AG09319 (cell line): ENCODE measurements at regions not wholly inside any gene's neighbourhood (a gene's known extent, or its start where the extent isn't known, plus 50 kb on each side); places are given as distances from the start of the nearest gene placed in this dataset.

Experiments used
- DNase-seq: peaks from one replicate; pipeline ENCODE4 v3.0.0-alpha.2; 2010; ENCODE audit warnings: low read depth; ENCODE audit errors: extremely low read depth
- TF ChIP-seq, protein P1 (sequence below): IDR thresholded peaks from 2 replicates; pipeline ENCODE4 v1.5.1; 2011; ENCODE audit warnings: low read depth, mild to moderate bottlenecking, inconsistent platforms, low read length, moderate library complexity

DNA sequence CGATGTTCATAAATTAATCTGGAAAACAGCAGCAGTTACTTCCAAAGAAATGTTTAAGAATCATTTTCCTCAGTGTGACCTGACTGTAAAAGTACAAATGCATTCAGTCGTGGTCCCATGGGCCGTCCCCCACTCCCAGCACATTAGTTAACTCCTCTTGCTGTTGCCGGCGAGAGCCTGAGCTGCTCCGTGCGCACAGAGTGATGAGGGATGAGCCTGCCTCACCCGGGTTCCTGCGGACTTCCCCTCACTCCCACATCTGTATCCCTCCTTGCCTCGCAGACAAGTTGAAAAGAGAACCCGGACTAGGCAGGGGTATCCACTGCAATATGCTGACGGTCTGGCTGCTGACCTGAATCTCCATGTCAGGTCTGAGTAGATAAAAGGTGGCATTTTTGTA, 861.7 kb upstream of the NR2F2 start:
- no peak for DNase-seq
- TF ChIP-seq, protein P1, sequence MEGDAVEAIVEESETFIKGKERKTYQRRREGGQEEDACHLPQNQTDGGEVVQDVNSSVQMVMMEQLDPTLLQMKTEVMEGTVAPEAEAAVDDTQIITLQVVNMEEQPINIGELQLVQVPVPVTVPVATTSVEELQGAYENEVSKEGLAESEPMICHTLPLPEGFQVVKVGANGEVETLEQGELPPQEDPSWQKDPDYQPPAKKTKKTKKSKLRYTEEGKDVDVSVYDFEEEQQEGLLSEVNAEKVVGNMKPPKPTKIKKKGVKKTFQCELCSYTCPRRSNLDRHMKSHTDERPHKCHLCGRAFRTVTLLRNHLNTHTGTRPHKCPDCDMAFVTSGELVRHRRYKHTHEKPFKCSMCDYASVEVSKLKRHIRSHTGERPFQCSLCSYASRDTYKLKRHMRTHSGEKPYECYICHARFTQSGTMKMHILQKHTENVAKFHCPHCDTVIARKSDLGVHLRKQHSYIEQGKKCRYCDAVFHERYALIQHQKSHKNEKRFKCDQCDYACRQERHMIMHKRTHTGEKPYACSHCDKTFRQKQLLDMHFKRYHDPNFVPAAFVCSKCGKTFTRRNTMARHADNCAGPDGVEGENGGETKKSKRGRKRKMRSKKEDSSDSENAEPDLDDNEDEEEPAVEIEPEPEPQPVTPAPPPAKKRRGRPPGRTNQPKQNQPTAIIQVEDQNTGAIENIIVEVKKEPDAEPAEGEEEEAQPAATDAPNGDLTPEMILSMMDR: no peak

DNA sequence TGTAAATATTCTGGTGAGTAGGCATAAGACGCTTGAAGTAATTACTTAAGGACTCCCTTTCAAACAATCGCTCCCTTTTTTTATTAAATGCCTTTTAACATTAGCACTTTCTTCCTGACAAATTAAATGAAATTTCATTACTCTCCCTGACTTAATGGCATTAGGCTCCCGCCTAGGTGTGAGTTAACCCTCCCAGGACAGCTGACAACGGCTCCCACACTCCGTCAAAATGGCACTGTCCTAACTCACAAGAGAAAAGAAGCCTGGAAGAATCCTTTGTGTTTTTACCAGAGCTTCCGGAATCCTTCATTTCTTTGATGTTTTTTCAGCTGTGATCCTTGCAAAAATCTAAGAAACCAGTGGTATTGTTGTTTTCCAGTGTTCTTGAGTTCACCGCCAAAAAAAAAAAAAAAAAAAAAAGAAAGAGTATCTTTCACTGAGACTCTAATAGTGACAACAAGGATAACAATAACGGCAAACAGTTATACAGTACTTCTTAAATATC, 861.0 kb upstream of the NR2F2 start:
- no peak for DNase-seq
- TF ChIP-seq, protein P1: no peak

DNA sequence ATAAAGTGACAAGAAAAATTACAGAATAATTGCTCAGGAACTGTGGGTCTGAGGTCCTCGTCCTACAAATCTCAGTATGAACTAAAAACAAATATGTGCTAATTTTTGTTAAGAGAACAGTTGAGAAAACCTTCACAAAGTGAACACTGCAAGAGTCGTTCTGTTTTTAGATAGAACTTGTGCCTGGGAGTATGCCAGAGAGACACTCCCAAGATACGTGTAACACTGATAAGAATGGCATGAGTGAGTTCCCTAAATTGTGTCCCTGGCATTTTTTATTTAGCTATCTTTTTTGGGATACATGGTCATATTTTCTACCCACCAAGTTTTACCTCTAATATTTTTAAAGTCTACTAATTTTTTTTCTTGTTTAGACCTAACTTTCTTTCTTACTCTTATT, 860.0 kb upstream of the NR2F2 start:
- no peak for DNase-seq
- TF ChIP-seq, protein P1: no peak

DNA sequence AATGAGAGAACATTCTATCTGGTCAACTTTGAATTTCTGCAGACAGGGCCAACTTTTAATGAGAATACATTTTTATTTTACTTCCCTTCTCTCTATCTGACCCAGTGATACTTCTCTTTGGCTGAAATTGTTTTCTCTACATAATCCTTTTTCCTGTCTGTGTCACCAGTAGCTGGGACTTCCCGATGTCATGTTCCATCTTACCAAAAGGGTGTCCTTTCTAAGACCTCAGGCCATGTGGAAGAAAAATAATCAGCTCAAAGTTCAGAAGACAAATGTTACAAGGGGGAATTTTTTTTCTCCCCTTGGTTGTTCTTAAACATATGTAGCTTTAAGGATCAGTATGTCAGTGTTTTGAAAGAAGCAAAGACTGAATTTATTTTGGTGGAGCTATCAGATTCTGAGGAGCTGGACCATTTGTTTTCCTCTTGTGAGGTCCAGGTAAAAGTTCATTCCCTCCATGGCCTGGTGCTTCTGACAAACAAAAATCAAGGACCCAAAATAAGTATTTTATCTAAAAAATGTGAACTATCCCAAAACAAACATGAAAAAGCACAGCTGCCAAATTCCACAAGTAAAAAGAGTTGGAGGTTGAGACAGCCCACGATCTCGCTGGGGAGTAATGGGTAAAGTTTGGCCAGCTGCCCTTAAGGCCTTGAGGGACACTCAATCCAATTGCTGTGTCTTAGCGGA, 859.4 kb upstream of the NR2F2 start:
- TF ChIP-seq, protein P1: no peak
- DNase-seq: no peak

DNA sequence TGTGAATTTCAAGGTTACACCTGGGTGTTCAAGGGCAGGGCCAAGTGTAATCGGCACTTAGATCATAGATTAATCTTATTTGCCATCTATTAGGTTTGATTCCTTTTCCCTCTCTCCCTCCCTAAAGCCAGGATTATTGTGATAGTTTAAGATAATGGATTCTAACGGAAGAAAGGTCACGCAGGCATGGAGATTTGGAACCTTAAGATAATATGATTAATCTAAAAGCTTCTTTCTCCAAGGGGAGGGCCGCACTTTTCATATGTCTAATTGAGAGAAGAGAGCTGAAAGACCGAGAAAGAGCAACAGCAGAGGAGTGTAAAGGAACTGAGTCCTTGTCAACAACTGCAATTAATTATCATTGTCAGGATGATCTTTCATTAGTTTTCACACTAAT, 858.8 kb upstream of the NR2F2 start:
- TF ChIP-seq, protein P1: no peak
- DNase-seq: no peak

DNA sequence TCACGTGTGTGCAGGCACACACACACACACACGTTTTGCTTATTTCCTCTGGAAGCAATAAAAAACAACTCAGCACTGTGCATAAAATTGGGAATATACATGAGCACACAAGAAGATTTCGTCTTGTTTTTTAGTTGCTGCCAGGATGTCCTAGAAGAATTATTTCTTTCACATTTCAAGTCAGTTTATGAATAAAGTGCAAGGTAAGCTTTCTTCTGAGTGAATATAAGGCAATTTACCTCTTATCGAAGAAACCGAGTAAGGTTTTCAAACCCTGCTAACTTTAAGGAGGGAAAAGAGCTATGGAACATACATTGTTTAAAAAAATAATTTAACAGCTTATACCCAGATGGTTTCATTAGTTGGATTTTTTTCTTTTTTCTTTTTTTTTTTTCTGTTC, 855.4 kb upstream of the NR2F2 start:
- TF ChIP-seq, protein P1: no peak

DNA sequence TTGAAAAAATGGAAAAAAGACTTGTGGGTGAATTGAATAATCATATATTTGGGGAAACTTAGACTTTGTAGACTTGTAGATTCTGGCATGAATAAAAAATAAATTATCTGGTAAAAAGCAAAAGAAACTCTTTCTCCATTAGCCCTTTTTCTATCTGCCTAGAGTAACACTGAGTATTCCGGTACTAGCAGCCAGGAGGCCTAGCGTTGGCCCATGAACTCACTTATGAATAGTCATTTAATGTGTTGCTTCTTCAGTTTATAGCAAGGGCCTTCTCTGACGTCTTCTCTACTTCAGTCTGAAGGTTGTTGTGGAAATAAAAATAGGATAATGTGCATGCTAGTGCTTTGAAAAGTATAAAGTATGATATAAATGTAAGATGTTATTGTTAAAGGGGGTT, 851.2 kb upstream of the NR2F2 start:
- TF ChIP-seq, protein P1: no peak
- no peak for DNase-seq

More for the DNA sequence above, 855.4 kb upstream of the NR2F2 start:
- no peak for DNase-seq
